GM10248 (cell line): ENCODE measurements at regions not wholly inside any gene's neighbourhood (a gene's known extent, or its start where the extent isn't known, plus 50 kb on each side); places are given as distances from the start of the nearest gene placed in this dataset.

Source experiments
- CTCF ChIA-PET: fragments of 300-600 bp; sonication (Branson Sonifier 250); formaldehyde crosslinking; extraction: SDS; loops from one replicate; lab custom pipeline; 2021; ENCODE audit warnings: antibody characterized with exemption; lab: Yijun Ruan, JAX
- POLR2A ChIA-PET: fragments of 350-650 bp; sonication (Branson Sonifier 250); formaldehyde crosslinking; extraction: SDS; loops from one replicate; lab custom pipeline; 2020; ENCODE audit warnings: antibody characterized with exemption; lab: Yijun Ruan, JAX
- DNase-seq: peaks from one replicate; pipeline ENCODE4 v3.0.0; 2012; ENCODE audit errors: extremely low spot score
- CTCF ChIP-seq: IDR thresholded peaks from 2 replicates; pipeline ENCODE4 v1.5.1; 2012; ENCODE audit warnings: mild to moderate bottlenecking, low read depth; ENCODE audit errors: extremely low read depth, missing control alignments, control extremely low read depth

GRCh38 chr3:59249698-59250361 is 200.0 kb upstream of the CFAP20DC start:
- DNase-seq, result no peak
- no peak for TF ChIP-seq CTCF
- ChIA-PET CTCF (no interaction called here), POLR2A (no interaction called here)

GRCh38 chr3:59249004-59249403 is 199.2 kb upstream of the CFAP20DC start:
- TF ChIP-seq CTCF, result no peak
- POLR2A ChIA-PET, result no interaction called here
- CTCF ChIA-PET, result no interaction called here
- DNase-seq, result no peak

- no peak for TF ChIP-seq CTCF
- CTCF ChIA-PET, result no interaction called here
- DNase-seq, result no peak
- POLR2A ChIA-PET, result no interaction called here
These were observed 197.6 kb upstream of the CFAP20DC start for GRCh38 chr3:59247402-59247841.

GRCh38 chr3:59246719-59247401 is 197.0 kb upstream of the CFAP20DC start:
- ChIA-PET CTCF (no interaction called here), POLR2A (no interaction called here)
- TF ChIP-seq CTCF, result no peak
- no peak for DNase-seq

- POLR2A ChIA-PET, result no interaction called here
- CTCF ChIA-PET, result interaction anchor here (0.9 to 1.5 kb wide), 2 partner anchors 10 to 11 kb away, joined by 3 to 4 read pairs; no protein-coding TSS in a partner anchor
- DNase-seq, result no peak
- no peak for TF ChIP-seq CTCF
These were observed 196.2 kb upstream of the CFAP20DC start for GRCh38 chr3:59245859-59246501.

- TF ChIP-seq CTCF, result no peak
- POLR2A ChIA-PET, result no interaction called here
- DNase-seq, result no peak
- CTCF ChIA-PET, result interaction anchor here (0.9 to 1.5 kb wide), 2 partner anchors 9 to 10 kb away, joined by 3 to 4 read pairs; no protein-coding TSS in a partner anchor
These were observed 195.6 kb upstream of the CFAP20DC start for GRCh38 chr3:59245300-59245858.
